ENCODE measurements at regions not wholly inside any gene's neighbourhood (a gene's known extent, or its start where the extent isn't known, plus 50 kb on each side); places are given as distances from the start of the nearest gene placed in this dataset.
"Not testable (repeated sequence)": the region's sequence is repeated elsewhere in the genome, so short reads cannot be mapped to it uniquely, and the experiment has no call there.

GRCh38 chr5:164098531-164098930 is 593.1 kb downstream of the MAT2B start:
- no peak for DNase-seq (ENCODE audit: low read depth in 2 of 2)

- DNase-seq (ENCODE audit: low read depth in 2 of 2) = no peak
Measured at GRCh38 chr5:164098979-164099378, 593.6 kb downstream of the MAT2B start.

DNA sequence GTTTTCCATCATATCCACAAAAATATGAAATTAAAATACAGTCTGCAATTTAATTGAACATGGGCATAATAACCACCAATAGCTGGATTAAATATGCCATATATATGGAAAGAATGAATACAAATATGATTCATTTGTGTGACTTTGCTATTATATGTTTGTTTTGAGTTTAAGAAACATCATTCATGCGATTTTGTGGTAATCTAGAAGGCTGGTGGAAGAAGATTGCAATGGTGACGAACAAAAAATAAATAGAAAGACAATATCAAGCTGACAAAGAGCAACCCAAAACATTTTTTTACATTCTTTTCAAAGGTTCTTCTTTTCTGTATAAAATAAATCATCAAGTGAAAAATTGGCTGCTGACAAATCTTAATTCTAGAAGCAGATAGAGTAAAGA is 610.0 kb downstream of the MAT2B start:
- no peak for DNase-seq (ENCODE audit: low read depth in 2 of 2)

DNA sequence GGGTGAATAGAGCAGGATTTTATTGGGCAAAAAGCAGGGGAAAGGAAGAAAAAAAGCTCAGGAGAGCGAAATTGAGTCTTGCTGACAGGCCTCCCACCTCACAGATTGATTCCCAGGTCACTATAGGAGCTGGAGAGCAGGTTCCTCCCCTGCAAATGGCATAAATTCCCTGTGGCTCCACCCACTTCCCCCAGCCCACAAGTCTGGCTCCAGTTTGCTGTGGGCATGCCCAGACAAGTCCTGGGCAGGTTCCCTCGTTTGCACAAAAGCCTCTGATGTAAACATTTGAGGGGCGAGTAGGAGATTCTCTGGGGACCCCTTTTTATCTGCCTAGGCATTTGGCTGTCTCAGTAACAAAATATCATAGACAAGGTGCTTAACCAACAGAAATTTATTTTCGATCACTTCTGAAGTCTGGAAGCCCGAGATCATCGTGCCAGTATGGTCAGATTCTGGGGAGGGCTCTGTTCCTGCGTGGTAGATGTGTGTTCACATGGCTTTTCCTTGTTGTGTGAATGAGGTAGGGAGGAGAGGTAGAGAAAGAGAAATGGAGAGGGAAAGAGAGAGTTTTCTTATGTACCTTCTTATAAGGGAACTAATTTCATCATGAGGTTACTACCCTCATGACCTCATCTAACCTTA is 614.5 kb downstream of the MAT2B start:
- no peak for DNase-seq (ENCODE audit: low read depth in 2 of 2)

DNA sequence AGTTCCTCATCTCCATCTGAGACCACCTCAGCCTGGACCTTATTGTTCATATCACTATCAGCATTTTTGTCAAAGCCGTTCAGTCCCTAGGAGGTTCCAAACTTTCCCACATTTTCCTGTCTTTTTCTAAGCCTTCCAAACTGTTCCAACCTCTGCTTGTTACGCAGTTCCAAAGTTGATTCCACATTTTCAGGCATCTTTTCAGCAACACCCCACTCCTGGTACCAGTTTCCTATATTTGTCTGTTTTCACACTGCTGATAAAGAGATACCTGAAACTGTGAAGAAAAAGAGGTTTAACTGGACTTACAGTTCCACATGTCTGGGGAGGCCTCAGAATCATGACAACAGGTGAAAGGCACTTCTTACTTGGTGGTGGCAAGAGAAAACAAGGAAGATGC is 622.1 kb downstream of the MAT2B start:
- no peak for DNase-seq (ENCODE audit: low read depth in 2 of 2)

GRCh38 chr5:164132358-164132757 is 626.9 kb downstream of the MAT2B start:
- no peak for DNase-seq (ENCODE audit: low read depth in 2 of 2)

GRCh38 chr5:164137095-164137494 is 631.7 kb downstream of the MAT2B start:
- DNase-seq (ENCODE audit: low read depth in 2 of 2) = no peak

DNA sequence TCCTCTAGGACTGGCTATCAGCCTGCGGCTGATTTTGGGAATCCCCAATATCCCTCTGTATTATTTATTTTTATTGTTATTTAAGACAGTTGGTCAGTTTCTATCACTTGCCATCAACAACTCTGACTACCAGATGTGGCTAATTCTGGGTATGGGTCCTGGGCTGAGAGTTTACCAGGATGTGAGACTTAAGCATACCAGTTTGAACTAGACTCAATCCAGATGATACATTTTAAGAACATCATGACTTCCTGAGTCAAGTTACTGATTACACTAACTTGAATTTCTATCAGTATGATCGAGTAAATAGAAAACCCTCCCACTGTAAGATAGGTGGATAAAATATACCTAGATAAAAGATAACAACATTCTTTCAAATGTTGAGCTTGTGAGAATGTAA is 634.0 kb downstream of the MAT2B start:
- no peak for DNase-seq (ENCODE audit: low read depth in 2 of 2)

DNA sequence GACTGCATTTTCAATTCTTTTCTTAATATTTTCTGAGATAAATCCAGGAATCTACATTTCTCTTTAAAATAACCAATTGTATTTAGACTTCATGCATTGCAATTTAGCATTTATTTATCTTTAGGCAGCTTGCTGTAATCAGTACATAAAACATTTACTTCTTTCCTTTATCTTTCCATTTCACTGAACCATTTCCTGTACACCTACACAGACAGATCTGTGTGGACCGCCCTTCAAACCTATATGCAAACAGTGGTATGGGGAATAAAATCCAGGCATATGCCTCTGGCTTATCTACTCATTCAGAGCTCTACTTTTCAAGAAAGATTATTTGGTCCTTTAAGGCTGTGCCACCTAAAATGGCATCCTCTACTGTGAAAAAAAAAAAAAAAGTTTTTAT is 640.0 kb downstream of the MAT2B start:
- DNase-seq (ENCODE audit: low read depth in 2 of 2) = no peak

- no peak for DNase-seq (ENCODE audit: low read depth in 2 of 2)
Measured at GRCh38 chr5:164146223-164146622, 640.8 kb downstream of the MAT2B start.

DNA sequence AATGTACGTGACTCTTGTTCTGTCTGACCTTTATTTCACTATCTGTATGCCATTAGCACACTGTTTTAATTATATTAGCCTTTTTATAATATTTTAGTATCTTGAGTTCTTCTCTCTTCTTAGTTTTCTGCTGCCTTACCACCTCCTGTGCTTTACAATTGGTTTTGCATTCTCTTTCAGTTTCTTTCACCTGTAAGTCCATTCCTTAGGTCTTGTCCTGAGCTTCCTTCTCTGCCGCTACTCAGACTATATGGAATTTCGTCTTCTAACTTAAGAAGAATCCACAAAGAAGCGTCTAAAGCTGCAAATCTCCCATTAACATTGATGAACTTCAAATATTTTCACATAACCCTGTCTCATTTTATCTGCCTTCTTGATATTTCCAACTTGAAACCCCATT is 642.9 kb downstream of the MAT2B start:
- no peak for DNase-seq (ENCODE audit: low read depth in 2 of 2)

- not testable (repeated sequence) for DNase-seq (ENCODE audit: low read depth in 2 of 2)
Measured at GRCh38 chr5:164152539-164152938, 647.1 kb downstream of the MAT2B start.

- no peak for DNase-seq (ENCODE audit: low read depth in 2 of 2)
Measured at GRCh38 chr5:164153469-164154172, 648.2 kb downstream of the MAT2B start.

DNA sequence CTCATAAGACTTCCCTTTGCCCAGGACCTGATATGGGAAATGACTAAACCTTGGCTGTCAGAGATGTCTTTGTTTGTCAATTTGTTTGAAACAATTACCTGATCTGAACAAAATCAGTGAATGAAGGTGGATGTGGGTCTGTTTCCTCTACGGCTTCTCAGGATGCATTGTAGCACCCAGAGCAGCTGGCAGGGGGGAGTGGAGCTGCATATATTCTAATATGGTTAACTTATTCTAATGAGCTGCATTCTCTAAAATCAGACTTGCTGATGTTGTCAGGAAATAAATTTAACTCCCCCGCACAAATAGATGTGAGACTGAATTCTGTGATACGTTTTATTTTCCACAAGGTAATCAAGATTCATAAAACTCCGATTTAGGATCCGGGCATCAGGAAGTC is 665.4 kb downstream of the MAT2B start:
- DNase-seq (ENCODE audit: low read depth in 2 of 2) = no peak

- no peak for DNase-seq (ENCODE audit: low read depth in 2 of 2)
Measured at GRCh38 chr5:164175083-164175482, 669.7 kb downstream of the MAT2B start.

DNA sequence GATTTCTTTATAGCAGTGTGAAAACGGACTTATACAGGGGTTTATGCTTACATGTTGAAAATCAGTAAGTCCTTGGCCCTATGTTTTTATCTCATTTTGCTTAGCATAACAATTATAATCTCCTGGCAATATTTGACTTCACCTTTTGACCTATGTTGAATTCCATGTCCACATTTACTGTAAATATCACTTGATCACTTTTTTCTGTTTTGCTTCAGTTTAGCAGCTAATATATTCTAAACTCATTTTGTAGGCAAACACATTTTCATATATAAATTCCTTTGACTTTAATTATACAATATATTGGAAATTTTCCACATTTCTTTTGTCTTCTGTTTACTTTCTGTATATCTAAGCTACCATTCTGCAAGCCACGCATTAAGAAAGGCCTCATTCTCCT is 674.0 kb downstream of the MAT2B start:
- no peak for DNase-seq (ENCODE audit: low read depth in 2 of 2)

GRCh38 chr5:164181604-164182003 is 676.2 kb downstream of the MAT2B start:
- DNase-seq (ENCODE audit: low read depth in 2 of 2) = no peak

- DNase-seq (ENCODE audit: low read depth in 2 of 2) = no peak
Measured at GRCh38 chr5:164184158-164184557, 678.7 kb downstream of the MAT2B start.

DNA sequence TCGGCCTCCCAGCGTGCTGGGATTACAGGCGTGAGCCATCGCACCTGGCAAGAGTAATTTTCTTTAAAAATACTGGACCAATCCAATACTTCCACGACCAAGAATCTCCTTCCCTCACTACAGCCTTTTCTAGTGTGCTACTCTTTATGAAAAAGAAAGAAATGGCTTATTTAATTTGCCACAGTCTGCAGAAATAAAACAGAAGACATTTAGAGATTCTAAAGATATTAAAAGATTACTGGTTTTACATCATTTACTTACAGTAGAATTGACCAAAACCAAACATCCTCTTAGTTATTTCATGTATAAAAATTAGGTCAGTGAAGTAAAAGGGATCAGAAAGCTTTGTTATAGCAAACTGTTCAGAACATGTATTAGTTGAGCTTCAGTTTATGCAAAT is 679.6 kb downstream of the MAT2B start:
- DNase-seq (ENCODE audit: low read depth in 2 of 2) = no peak

DNA sequence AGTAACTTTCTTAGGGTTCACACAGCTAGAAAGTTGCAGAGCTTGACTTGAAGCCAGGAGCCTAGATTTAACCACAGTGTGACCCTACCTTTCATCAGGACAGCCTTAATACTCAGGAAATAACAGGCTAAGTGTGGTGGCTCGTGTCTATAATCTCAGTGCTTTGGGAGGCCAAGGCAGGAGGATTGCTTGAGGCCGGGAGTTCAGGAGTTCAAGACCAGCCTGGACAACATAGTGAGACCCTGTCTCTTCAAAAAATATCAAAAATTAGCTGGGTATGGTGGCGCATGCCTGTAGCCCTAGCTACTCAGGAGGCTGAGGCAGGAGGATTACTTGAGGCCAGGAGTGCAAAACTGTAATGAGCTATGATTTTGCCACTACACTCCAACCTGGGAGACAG is 681.1 kb downstream of the MAT2B start:
- no peak for DNase-seq (ENCODE audit: low read depth in 2 of 2)

GRCh38 chr5:164187785-164188184 is 682.4 kb downstream of the MAT2B start:
- no peak for DNase-seq (ENCODE audit: low read depth in 2 of 2)

DNA sequence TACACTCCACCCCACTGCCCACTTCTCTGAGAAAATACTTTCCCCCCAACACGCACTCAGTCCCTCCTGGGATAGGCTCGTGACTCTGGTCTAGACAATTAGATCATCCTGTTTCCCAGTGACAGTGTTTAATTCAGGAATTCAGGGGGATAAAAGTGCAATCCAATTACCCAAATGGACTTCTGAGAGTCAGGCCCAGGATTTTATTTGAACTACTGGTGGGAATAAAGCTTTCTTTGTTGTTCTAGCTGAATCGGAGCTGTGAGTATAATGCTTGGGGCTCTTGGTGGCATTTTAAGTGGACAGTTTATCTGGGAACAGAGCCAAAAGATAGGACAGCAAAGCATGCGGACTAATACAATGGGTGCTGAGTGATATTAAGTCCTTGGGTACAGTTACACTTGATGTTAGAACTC is 683.3 kb downstream of the MAT2B start:
- no peak for DNase-seq (ENCODE audit: low read depth in 2 of 2)

GRCh38 chr5:164191240-164191639 is 685.8 kb downstream of the MAT2B start:
- no peak for DNase-seq (ENCODE audit: low read depth in 2 of 2)

DNA sequence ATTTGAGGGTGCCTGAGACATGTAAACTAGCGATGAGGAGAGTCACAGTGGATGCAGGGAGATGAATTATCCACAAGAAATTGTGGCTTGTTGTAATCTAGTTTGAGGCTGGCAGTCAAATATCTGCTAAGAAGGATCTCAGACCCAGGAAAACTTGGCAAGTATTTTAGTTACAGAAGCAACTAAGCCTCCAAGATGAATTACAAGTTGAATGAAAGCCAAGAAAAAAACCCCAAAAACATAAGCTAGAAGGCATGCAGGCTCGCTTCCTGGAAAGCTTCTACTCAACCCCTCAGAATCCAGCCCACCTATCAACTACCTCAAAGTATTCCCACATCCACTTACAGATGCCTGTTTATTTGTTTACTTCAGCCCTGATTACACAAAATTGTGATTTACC is 696.9 kb downstream of the MAT2B start:
- no peak for DNase-seq (ENCODE audit: low read depth in 2 of 2)

All from activated CD4-positive, alpha-beta T cell treated with anti-CD3 and anti-CD28 coated beads for 24 hours (primary cell).